Left renal cortex interstitium (tissue), 4 donors: ENCODE measurements at regions not wholly inside any gene's neighbourhood (a gene's known extent, or its start where the extent isn't known, plus 50 kb on each side); places are given as distances from the start of the nearest gene placed in this dataset.

Source experiments
- DNase-seq, 4 donors: peaks; one replicate each; pipeline ENCODE4 v3.0.0-alpha.2; 2013; ENCODE audit warnings: low read depth in 4 of 4, low spot score in 2 of 4, missing footprints in 1 of 4

DNA sequence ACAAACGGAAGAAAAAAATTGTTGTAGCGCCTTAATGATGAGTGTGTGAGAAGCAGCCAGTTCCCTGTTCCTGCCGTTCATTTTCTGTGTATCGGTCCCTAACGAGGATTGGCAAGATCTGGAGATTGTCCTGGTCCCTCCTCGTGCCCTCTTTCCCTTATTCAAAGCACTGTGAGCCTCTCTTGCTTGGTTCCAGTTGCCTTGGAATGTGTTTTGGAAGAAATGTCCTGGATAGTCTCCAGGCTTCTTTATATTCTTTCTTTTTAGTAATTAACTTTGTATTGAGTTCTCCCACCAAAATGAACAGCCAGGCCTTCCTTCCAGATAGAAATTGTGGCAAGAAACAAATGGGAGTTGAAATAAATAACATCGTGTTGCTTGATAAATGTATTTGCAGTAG is 348.3 kb downstream of the CDH26 start:
- no peak for DNase-seq

DNA sequence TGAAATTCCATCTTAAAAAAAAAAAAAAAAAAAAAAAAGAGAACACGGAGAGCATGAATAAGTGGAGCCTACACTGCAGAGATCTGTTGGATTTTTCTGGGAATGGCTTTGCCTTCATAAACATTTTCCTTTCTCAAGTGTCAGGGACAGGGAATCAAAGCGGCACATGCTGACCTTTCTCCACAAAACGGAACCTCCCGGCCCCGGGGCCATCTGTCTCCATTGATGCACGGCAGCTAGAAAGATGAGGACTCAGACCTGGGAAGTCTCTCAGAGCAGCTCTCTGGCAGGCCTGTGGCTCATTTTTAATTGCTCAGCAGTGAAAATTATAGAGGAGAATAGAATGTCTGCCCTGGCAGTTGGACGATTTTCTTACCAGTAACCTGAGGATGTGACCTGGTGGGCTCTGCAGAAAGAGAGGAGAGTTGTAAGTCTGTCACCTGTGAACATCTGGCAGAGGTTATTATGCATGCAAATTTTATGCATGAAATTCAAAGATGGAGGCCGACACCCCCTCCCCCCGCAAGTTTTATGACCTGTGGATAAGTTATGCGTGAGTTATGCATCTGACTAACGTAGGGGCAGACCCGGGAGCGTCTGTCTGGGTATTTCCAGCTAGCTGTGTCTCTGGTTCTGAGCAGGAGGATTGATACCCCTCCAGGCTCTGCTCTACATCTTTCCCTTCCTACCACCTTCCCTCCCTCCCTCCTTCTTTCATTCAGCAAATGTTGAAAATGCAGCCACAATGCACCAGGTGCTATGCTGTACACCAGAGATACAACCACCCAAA is 352.5 kb downstream of the CDH26 start:
- no peak for DNase-seq

DNA sequence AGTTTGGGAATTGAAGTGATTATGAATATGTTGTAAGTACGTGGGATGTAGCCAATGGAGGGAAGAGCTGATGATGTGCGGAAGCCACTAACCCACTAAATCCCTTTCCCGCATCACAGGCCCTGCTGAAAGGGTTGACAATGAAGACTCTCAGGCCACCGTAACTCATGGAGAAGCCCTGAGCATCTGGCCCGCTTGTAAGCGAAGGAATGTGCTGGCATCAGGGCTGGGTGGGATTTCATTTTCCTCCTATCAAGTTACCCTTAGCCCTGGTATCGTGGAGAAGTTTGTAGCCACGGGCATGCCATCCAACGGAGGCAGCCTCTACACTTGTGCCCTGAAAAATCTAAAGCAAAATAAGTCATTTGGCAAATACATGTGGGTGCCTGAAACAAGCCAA is 355.0 kb downstream of the CDH26 start:
- no peak for DNase-seq

DNA sequence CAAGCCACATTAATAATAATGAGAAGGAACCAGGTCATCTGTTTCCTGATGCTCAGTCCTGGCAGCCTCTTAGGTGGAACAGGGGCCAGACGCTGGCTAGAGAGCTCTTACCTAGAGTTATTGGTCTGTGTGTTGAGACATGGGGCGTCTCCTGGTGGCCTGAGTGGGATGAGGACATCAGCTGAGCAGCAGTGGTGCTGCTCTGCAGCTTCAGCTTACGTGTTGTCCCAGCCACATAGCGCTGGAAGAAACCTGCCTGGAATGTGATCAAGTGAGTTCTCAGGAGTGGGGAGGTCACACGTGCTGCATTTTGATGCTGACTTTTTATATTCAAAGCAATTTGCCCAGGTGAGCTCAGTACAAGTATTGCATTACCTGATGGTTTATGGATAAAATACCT is 355.4 kb downstream of the CDH26 start:
- DNase-seq: no peak

DNA sequence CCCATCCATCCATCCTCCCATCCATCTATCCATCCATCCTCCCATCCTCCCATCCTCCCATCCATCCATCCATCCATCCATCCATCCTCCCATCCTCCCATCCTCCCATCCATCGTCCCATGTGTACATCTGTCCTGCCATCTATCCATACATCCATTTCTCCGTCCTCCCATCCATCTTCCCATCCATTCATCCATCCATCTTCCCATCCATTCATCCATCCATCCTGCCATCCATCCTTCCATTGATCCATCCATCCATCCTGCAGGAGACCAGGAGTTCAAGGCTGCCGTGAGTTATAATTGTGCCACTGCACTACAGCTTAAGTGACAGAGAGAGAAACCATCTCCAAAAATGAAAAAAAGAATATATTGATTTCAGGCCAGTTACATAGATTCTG is 356.5 kb downstream of the CDH26 start:
- DNase-seq: no peak

DNA sequence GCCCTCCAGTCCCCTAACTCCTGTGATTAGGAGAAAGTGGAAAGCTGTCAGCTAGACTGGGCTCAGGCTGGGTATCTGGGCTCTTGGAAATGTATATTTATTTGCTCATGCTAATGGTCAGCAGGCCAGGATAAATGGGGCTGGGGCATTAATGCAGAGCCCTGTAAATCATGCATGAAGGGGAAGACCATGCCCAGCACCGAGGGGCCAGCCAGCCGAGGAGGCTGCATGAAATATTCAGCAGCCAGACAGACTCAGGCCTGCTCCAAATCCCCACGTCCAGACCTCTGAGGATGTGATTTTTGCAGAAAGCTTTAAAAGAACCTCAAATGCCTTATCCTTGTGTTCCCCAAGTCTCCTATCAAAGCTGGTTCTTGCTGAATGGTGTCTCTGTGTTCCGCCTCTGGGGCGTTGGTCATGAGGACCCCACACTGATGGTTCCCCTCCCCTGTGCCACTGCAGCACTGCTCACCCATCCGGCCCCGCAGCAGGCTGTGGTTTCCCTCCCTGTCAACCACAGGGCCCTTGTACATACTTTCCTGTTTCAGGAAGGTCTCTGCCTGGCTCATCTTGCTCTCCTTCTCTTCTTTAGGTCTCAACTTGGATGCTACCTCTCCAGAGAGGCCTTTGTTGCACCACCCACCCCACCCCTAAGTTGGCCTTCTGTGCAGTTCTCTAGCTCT is 358.4 kb downstream of the CDH26 start:
- DNase-seq: no peak

DNA sequence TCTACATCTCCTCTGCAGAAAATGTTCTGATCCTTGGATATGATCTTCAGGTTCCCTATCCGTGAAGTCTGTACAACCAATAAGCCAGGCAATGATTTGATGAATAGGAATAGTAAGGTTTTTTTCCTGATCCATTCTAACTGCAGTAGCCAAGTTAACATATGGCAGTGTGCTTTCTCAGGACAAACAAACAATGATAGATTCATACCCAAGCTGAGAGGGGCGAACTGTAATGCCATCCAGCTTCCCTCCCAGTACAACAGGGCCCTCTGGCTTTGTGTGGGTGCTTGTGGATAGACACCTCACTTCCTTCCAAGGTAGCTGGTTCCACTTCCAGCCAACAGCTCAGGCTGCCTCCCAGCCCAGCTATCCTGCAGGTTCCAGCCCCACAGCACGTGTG is 359.2 kb downstream of the CDH26 start:
- no peak for DNase-seq

DNA sequence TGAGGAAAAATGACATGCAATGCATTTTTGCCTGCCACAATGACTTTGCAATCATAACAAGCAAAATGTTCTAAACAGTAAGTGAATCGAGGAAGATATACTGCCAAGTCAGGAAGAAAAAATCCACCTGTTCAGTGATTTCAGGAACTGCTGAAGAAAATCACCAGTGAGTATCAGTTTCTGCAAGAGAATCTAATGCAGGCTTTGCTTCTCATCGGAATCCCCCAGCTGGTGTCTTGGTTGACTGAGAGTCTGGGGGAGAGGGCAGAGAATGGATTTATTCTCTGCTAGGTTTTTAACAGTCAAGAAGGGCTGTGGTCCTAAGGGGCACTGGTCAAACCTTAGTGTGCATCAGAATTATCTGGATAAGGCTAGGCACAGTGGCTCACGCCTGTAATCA is 363.4 kb downstream of the CDH26 start:
- no peak for DNase-seq

DNA sequence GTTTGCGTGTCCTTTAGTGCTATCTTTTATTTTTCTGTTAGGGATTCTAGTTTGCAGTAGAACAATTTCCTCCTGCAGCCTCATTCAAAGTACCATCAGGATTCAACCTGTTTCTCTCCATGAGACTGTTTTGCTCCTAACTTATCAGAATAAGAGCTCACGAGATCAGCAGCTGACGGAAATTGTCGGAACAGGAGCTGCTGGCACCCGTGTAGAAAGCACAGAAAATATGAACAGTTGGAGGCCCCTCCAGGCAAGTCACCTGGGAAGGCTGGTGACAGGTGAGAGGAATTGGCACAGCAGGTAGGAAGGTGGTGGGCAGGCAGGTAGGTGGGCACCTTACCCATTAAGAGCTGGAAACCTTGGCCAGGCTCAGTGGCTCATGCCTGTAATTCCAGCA is 368.6 kb downstream of the CDH26 start:
- DNase-seq: no peak

DNA sequence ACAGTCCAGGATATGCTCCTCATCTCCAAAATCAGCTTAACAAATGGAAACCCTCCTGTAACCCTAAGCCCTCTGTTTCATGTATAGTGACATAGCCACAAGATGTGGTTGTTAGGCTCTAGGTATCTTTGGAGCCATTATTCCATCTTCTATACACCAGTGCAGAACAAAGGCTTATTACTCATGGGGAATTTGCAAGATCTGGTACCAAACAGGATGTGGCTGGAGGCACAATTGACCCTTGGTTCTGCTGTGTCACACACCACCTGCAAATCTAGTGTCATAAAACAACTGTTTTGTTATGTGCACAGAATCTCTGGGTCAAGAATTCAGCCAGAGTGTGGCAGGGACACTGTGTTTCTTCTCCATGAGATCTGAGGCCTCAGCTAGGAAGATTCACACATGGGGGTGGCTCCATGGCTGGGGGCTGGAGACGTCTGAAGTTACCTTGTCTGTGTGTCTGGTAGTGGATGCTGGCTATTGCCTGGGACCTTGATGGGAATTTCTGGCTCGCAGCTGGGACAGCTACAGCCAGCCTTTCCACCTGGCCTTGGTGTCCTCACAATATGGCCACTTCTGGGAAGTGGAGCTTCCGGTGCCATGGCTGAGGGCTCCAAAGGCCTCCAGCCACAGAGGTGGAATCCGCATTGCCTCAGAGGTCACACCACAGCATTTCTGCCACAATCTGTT is 369.9 kb downstream of the CDH26 start:
- DNase-seq: no peak

DNA sequence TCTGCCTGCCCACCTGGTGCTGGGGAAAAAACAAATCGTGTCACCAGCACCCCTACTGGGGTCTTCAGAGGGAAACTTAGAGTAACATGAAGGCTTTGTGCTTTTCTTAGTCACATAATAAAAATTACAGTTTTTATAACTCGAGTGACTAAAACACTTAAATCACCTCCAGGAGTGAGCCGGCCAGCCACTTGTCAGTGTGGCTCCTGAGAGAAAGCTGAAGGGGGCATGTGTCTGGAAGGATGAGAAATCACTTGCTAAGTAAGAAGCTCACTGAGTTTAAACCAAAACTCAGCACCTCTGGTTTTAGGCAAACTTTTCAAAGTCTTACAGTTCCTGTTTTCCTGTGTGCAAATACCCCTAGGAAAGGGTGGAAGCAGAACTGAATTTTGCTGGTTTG is 372.2 kb downstream of the CDH26 start:
- no peak for DNase-seq

DNA sequence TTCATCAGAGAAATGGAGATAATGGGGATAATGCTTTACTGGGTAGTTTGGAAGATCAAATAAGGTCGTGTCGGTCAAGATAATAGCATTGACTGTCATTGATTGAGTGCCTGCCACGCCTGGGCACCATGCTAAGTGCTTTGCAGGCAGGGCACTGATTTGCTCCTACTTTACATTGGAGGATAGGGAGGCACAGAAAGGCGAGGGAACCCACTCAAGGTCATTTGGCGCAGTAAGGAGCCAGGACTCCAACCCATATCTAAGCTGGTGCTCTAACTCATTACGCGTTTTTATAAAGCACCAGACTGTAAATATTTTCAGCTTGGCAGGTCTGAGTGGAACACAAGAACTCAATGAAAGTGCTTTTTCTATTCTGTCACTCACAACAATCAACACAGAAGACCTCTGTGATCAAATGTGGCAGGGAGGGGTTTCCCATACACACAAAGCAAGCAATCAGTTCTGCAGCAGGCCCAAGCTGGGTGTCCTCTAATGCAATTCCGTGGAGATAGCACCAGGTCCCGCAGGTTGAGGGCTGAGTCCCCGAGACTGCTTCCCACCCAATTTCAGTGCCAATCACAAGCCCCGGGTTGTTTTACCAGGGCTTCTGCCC is 373.6 kb downstream of the CDH26 start:
- no peak for DNase-seq

DNA sequence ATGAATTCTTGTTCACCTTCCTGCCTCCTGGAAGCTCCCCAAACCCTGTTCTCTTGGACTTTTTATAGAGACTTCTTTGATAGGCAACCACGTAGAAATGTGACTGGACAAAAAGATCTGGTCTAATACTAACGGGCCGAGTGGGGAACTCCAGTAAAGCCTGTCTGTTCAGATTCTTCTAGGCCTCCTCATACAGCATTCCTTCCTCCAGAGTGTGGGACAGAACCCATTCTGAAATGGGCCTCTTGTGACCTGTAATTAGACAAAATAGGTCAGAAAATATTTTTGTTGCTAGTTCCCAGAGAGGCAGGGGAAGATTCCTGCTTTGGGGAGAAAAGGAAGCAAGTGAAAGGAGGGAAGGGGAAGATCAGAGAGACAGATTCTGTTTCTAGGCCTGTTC is 374.3 kb downstream of the CDH26 start:
- no peak for DNase-seq

DNA sequence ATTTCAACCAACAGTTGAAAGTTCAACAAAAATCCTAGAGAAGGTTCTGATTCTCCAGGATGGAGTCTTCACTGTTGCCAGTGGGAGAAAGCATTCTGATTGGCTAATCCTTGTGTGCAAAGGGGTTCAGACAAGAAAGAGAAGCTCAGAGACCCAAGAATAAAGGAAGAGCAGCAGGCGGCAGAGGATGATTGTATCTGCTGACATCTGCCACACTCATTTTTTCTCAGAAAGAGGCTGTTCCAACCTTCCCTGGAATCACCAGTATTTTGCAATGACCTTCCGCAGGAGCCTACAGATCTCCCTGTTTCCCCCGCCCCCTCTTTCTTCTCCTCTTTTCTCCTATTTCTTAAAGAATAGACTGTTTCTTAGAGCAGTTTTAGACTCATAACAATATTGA is 376.7 kb downstream of the CDH26 start:
- no peak for DNase-seq

DNA sequence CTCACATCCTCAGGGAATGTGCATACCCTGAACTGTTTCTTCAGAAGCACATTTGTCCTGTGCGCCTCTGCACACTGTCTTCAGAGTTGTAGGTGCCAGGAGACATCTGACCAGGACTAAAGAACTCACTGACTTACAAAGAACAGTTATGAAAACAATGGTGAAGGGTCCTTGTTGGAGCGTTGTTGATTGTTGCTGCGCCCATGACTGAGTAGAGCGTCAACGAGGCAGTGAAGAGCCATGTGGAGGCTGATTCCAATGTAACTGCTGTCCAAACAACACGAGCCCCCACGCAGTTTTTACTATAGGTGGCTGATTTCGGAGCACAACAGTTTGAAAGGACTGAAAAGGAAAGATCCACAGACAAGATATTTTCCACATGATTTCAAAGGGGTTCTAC is 380.3 kb downstream of the CDH26 start:
- no peak for DNase-seq

DNA sequence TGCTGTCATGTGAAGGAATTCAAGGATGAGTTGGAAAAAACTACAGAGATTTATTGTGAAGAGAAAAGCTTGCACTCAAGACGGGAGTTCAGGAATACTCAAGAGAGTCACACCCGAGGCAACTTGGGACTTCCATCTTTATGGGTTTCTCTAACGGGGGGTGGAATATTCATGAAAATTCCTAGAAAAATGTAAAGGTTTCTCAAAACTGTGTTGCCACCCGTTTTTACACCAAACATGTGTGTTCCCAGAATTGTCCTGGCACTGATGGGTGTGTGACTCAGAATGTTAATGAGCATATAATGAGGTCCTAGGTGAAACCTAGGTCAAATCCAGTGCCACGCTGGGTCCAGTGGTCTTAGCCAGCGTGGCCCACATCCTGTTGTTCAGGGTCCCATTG is 381.5 kb downstream of the CDH26 start:
- no peak for DNase-seq

DNA sequence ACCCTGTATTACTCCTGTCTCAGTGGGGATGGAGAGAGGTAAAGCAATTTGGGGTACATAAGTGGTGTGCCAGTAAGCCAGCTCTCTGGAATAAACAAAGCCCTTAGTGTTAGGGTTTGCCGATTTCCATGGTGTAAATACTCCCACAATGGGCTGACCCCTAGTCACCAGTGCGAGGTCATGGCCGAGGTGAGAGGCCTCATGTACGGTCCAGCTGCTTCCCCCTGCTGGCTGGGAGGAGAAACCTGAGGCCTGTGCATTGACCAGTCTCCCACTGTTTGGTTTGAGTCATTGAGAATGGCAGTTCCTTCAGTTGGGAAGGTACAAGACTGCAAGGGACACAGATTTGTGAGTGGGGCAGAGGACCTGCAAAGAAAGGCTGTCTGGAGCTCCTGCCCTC is 382.0 kb downstream of the CDH26 start:
- DNase-seq: no peak

DNA sequence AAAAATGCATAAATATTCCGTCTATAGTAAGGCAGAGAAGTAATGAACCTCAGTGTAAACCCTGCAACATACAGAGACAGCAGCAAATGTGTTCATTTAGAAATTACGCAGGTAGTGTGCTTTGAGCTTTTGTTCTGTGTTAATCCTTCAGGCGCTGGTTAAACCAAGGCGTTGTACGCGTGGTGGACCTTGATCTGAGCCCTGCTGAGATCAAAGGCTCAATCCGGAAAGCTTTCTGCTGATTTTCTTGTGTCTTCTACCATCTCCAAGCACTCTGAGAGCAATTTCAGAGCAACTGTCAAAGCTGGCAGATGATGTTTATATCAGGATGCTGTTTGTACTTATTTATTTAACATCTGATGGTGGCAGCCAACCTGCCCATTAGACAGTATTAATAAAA is 382.8 kb downstream of the CDH26 start:
- no peak for DNase-seq

DNA sequence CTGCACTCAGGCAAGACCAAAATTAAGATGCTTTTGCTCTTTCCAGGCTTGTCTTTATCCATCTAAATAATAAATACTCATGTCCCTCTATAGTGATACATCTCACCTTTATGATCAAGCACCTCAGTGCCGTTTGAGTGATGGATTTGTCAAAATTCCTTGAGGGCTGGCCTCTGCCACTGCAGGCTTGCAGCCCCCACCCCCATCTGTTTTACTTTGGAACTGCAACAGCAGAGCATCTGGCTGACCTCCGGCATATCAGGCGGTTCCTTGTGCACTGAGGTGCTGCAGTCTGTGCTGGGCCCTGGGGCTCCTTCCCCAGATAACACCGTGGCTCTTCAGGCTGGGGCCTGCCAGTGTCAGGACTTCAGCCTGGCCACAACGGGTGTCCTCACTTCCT is 386.9 kb downstream of the CDH26 start:
- DNase-seq: no peak

DNA sequence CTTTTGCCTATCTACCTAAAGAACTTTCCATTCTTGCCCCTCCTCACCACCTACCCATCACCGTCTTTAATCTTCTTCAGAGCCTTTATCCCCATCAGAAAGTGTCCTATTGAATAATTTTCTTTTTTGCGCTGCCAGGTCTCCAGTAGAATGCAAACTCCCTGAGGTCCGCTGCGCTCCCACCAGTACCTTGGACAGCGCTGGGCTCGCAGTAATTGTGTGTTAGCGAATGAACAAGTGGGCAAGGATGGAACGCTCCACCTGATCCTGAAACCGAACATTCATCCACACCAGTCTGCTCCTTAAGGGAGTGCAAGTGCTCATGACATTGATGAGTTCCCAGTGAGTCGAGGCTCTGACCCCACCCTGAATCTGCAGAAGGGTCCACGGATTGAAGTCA is 391.2 kb downstream of the CDH26 start:
- DNase-seq: no peak

DNA sequence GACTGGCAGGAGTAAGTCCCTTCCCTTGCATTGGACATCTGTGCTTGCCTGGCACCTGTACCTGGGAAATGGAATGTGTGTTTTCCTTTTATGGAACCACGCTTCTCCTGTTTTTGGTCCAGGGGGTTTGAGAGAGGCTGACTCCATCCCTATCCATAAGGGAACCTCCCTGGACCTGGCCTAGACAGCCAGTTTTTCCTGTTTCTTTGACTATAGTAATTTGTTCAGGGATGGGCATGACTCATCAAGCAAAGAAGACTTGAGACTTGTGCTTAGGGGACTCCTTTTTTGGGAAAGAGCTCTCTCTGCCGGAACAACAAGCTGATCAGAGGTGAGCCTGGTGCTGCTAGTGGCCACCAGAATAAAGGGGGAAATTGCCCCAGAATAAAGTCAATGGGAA is 393.8 kb downstream of the CDH26 start:
- no peak for DNase-seq

DNA sequence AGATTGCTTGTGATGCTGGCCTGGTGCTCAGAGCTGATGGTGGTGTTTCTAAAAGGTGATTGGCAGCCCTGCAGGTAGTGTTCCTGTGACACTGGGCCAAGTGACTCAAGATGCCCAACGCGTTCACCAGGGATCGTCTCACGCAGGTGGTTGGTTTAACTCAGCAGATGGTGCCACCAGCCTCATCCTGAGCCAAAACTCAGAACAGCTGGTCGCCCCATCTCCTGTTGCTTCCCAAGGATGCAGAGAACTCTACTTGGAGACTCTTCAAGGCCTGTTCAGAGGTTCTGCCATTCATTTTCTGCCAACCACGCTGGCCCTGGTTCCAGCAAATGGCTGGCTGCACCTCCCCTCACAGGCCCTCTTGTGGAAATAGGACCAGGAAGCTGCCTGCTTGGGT is 394.4 kb downstream of the CDH26 start:
- DNase-seq: no peak
